OCI-LY7 (cell line): ENCODE measurements at regions not wholly inside any gene's neighbourhood (a gene's known extent, or its start where the extent isn't known, plus 50 kb on each side); places are given as distances from the start of the nearest gene placed in this dataset.

Source experiments
- BruUV-seq: library from RNA; stranded (reverse); fragments of 400-500 nt; replicated peaks from 2 replicates; lab custom pipeline; 2021; lab: Mats Ljungman, UMichigan
- CTCF ChIA-PET: fragments of 300-600 bp; sonication (Branson Sonifier 250); formaldehyde crosslinking; loops from one replicate; lab custom pipeline; 2022; ENCODE audit warnings: antibody characterized with exemption; ENCODE audit not compliant: unreplicated experiment; lab: Charles Lee
- POLR2A ChIA-PET: fragments of 300-600 bp; sonication (Branson Sonifier 250); formaldehyde crosslinking; loops from one replicate; lab custom pipeline; 2022; ENCODE audit warnings: antibody characterized with exemption; lab: Charles Lee
- DNase-seq: peaks from one replicate; pipeline ENCODE4 v3.0.0-alpha.2; 2015; ENCODE audit warnings: low spot score
- H2AFZ ChIP-seq: fragments of 200-600 bp; sonication (generic), shearing (Covaris generic); 2 replicates; pipeline ENCODE4 v1.6.1; 2014; ENCODE audit warnings: mild to moderate bottlenecking, antibody characterized with exemption, low read length, moderate library complexity
- H3K27ac ChIP-seq: fragments of 200-600 bp; sonication (generic); 2 replicates; pipeline ENCODE4 v1.5.1; 2014; ENCODE audit warnings: mixed run types, low read depth, mild to moderate bottlenecking, moderate library complexity, low read length, inconsistent platforms; ENCODE audit not compliant: poor library complexity, severe bottlenecking
- H3K36me3 ChIP-seq: fragments of 200-600 bp; sonication (generic); 2 replicates; pipeline ENCODE4 v1.6.1; 2014; ENCODE audit warnings: mild to moderate bottlenecking, antibody characterized with exemption, low read length, moderate library complexity, mixed read lengths; ENCODE audit not compliant: insufficient read depth
- H3K4me1 ChIP-seq: fragments of 200-600 bp; sonication (generic); 2 replicates; pipeline ENCODE4 v1.5.1; 2014; ENCODE audit warnings: mild to moderate bottlenecking, low read length; ENCODE audit not compliant: insufficient read depth, poor library complexity, severe bottlenecking
- H3K4me2 ChIP-seq: fragments of 200-600 bp; sonication (generic); 2 replicates; pipeline ENCODE4 v1.6.1; 2014; ENCODE audit warnings: mild to moderate bottlenecking, low read length
- H3K4me3 ChIP-seq: fragments of 200-600 bp; sonication (generic); 2 replicates; pipeline ENCODE4 v1.5.1; 2014; ENCODE audit warnings: mild to moderate bottlenecking, low read depth, low read length; ENCODE audit not compliant: poor library complexity, severe bottlenecking
- H3K79me2 ChIP-seq: fragments of 200-600 bp; sonication (generic); 2 replicates; pipeline ENCODE4 v1.6.1; 2016; ENCODE audit warnings: low read depth, mild to moderate bottlenecking, low read length, moderate library complexity, mixed read lengths; ENCODE audit not compliant: insufficient read depth
- H3K9me2 ChIP-seq: fragments of 200-600 bp; sonication (generic); 2 replicates; pipeline ENCODE4 v1.6.1; 2016; ENCODE audit warnings: mild to moderate bottlenecking, low read length, mixed read lengths; ENCODE audit not compliant: insufficient read depth
- H3K9me3 ChIP-seq: fragments of 200-600 bp; sonication (generic); 2 replicates; pipeline ENCODE4 v1.6.1; 2014; ENCODE audit warnings: mild to moderate bottlenecking, mixed run types, low read length, mixed read lengths
- H4K20me1 ChIP-seq: fragments of 200-600 bp; sonication (generic); 2 replicates; pipeline ENCODE4 v1.6.1; 2014; ENCODE audit warnings: mild to moderate bottlenecking, antibody characterized with exemption, low read length, moderate library complexity, mixed read lengths; ENCODE audit not compliant: insufficient read depth
- EZH2phosphoT487 ChIP-seq: fragments of 200-600 bp; sonication (generic); IDR thresholded peaks from 2 replicates; pipeline ENCODE4 v1.6.1; 2018; ENCODE audit warnings: low read depth, borderline replicate concordance, mild to moderate bottlenecking, mixed run types, antibody characterized with exemption, low read length, moderate library complexity, mixed read lengths
- intact Hi-C: fragments of 100-400 bp; cut with micrococcal nuclease; formaldehyde crosslinking; loops from one replicate; pipeline ENCODE4 v1.10.0; 2022; ENCODE audit not compliant: unreplicated experiment
- TF ChIP-seq, protein P1 (sequence below): fragments of 200-600 bp; sonication (generic); conservative IDR thresholded peaks from 2 replicates; pipeline ENCODE4 v1.5.1; 2014; ENCODE audit warnings: mild to moderate bottlenecking, antibody characterized with exemption, low read length, moderate library complexity, mixed read lengths

DNA sequence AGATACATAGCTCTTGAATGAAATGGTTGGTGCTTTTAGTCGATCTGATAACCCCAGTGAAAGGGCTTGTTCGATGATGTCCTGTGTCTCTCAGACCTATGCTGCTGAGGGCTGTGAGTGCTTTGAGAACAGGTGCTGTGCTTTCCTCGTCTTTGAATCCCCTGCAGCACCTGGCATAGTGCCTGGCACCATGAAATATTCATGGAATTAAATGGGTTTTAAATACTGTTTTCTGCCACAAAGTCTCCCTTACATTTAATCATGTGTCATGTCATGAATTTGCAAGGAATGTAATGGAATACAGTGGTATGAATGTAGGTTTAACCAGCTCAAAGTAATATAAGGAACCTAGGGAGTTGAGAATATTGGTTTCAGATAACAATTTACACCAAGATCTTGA, 220.5 kb upstream of the PRICKLE1 start:
- no peaks in the 10 kb centered on the region for H3K4me1 ChIP-seq
- POLR2A ChIA-PET = interaction anchor here (0.7 to 1.0 kb wide), 2 partner anchors 31 to 679 kb away, joined by 3 read pairs; no protein-coding TSS in a partner anchor
- no peaks in the 10 kb centered on the region for H3K9me3 ChIP-seq
- no TSS peak for BruUV-seq
- H3K36me3 ChIP-seq = no peaks in the 10 kb centered on the region
- CTCF ChIA-PET = no interaction called here
- TF ChIP-seq, protein P1, sequence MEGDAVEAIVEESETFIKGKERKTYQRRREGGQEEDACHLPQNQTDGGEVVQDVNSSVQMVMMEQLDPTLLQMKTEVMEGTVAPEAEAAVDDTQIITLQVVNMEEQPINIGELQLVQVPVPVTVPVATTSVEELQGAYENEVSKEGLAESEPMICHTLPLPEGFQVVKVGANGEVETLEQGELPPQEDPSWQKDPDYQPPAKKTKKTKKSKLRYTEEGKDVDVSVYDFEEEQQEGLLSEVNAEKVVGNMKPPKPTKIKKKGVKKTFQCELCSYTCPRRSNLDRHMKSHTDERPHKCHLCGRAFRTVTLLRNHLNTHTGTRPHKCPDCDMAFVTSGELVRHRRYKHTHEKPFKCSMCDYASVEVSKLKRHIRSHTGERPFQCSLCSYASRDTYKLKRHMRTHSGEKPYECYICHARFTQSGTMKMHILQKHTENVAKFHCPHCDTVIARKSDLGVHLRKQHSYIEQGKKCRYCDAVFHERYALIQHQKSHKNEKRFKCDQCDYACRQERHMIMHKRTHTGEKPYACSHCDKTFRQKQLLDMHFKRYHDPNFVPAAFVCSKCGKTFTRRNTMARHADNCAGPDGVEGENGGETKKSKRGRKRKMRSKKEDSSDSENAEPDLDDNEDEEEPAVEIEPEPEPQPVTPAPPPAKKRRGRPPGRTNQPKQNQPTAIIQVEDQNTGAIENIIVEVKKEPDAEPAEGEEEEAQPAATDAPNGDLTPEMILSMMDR = no peak
- no peak for TF ChIP-seq EZH2phosphoT487
- H3K27ac ChIP-seq = no peak overlapping the region
- H3K9me2 ChIP-seq = no peaks in the 10 kb centered on the region
- intact Hi-C loops = no loop called here
- no peak for DNase-seq
- no peaks in the 10 kb centered on the region for H4K20me1 ChIP-seq
- no peaks in the 10 kb centered on the region for H3K79me2 ChIP-seq
- no peak overlapping the region for H2AFZ ChIP-seq
- H3K4me3 ChIP-seq = no peak overlapping the region
- no peak overlapping the region for H3K4me2 ChIP-seq

DNA sequence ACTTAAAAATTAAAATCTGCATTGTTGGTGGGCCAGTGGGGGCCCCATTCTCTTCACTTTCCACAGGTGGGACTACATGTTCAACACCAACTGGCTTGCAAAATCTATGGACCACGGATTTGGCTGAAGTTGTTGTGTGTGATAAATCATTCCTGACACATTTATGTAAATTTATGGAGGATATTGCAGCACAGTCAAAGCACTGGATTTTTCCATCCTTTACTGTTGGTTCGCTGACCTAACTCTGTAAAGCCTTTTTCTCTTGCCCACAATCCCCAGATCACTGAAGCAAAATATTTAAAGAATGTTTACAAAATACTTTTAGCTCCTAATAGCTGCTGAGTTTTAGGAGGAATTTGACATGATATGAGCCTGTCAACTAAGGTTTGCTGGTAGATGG, 219.7 kb upstream of the PRICKLE1 start:
- Histone ChIP-seq H3K9me2 (no peaks in the 10 kb centered on the region), H2AFZ (no peak overlapping the region), H3K79me2 (no peaks in the 10 kb centered on the region), H3K9me3 (no peaks in the 10 kb centered on the region), H3K4me1 (no peaks in the 10 kb centered on the region), H3K27ac (no peak overlapping the region), H3K4me3 (no peak overlapping the region), H3K4me2 (no peak overlapping the region), H4K20me1 (no peaks in the 10 kb centered on the region), H3K36me3 (no peaks in the 10 kb centered on the region)
- no peak for DNase-seq
- ChIA-PET POLR2A (interaction anchor here (1.0 kb wide), 1 partner anchor 680 kb away, joined by 3 read pairs; no protein-coding TSS in a partner anchor), CTCF (no interaction called here)
- intact Hi-C loops = no loop called here
- no TSS peak for BruUV-seq
- TF ChIP-seq, protein P1 = no peak
- TF ChIP-seq EZH2phosphoT487 = no peak

DNA sequence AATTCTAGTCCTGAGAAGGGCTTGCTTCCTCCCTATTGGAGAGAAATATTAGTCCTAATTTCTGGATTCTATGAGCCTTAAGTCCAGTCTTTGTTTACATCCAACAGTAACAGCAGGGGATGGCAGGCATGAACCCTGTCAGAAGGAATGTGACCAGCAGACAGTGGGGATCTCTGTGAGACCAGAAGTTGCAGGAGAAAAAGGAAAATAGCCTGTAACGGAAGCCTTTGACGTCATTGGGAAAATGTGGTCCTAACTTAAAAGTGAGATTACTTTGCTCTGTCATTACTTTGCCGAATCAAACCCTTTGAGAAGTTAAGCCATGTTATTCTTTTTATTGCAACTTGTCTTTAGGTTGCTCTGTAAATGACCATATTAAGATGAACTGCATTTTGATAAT, 218.2 kb upstream of the PRICKLE1 start:
- H4K20me1 ChIP-seq = no peaks in the 10 kb centered on the region
- no peaks in the 10 kb centered on the region for H3K9me2 ChIP-seq
- BruUV-seq = no TSS peak
- H3K4me2 ChIP-seq = no peak overlapping the region
- H2AFZ ChIP-seq = no peak overlapping the region
- POLR2A ChIA-PET = interaction anchor here (0.6 to 0.9 kb wide), 2 partner anchors 379 to 1004 kb away, joined by 3 read pairs; no protein-coding TSS in a partner anchor
- no peak for TF ChIP-seq EZH2phosphoT487
- TF ChIP-seq, protein P1 = no peak
- CTCF ChIA-PET = no interaction called here
- DNase-seq = no peak
- H3K36me3 ChIP-seq = no peaks in the 10 kb centered on the region
- no peak overlapping the region for H3K27ac ChIP-seq
- H3K79me2 ChIP-seq = no peaks in the 10 kb centered on the region
- H3K4me1 ChIP-seq = no peaks in the 10 kb centered on the region
- H3K9me3 ChIP-seq = no peaks in the 10 kb centered on the region
- no peak overlapping the region for H3K4me3 ChIP-seq
- intact Hi-C loops = no loop called here
